ENCODE measurements at regions not wholly inside any gene's neighbourhood (a gene's known extent, or its start where the extent isn't known, plus 50 kb on each side); places are given as distances from the start of the nearest gene placed in this dataset.

- Histone ChIP-seq H3K9me3 (no peaks in the 10 kb centered on the region), H3K36me3 (no peaks in the 10 kb centered on the region), H3K4me3 (no peak overlapping the region), H3K4me1 (no peaks in the 10 kb centered on the region), H3K27ac (peak overlapping the region; percentile 76 to 85), H3K27me3 (no peaks in the 10 kb centered on the region)
- TF ChIP-seq CTCF (IDR thresholded peaks at IDR 0.05) (no peak), POLR2A (IDR thresholded peaks at IDR 0.05) (no peak), POLR2AphosphoS5 (IDR thresholded peaks at IDR 0.05) (no peak)
- intact Hi-C loops (cut with DNase I; ENCODE audit: low total_unique reads) = no loop called here
- DNase-seq (ENCODE audit: low spot score in 2 of 2) = no peak
Observed at GRCh38 chr5:148913985-148914431, 87.6 kb downstream of the ADRB2 start.

GRCh38 chr5:148915224-148915817, 88.9 kb downstream of the ADRB2 start:
- H3K4me1 ChIP-seq = no peaks in the 10 kb centered on the region
- TF ChIP-seq POLR2A (IDR thresholded peaks at IDR 0.05) (no peak), CTCF (IDR thresholded peaks at IDR 0.05) (no peak), POLR2AphosphoS5 (IDR thresholded peaks at IDR 0.05) (no peak)
- DNase-seq (ENCODE audit: low spot score in 2 of 2) = no peak
- no peaks in the 10 kb centered on the region for H3K36me3 ChIP-seq
- no peaks in the 10 kb centered on the region for H3K27me3 ChIP-seq
- no peak overlapping the region for H3K4me3 ChIP-seq
- intact Hi-C loops (cut with DNase I; ENCODE audit: low total_unique reads) = no loop called here
- no peaks in the 10 kb centered on the region for H3K9me3 ChIP-seq
- peak overlapping the region; percentile 34 to 76 for H3K27ac ChIP-seq

GRCh38 chr5:148920646-148921288, 94.4 kb downstream of the ADRB2 start:
- Histone ChIP-seq H3K4me3 (no peak overlapping the region), H3K27ac (no peak overlapping the region), H3K9me3 (no peaks in the 10 kb centered on the region), H3K36me3 (no peaks in the 10 kb centered on the region), H3K4me1 (no peaks in the 10 kb centered on the region), H3K27me3 (no peaks in the 10 kb centered on the region)
- TF ChIP-seq POLR2AphosphoS5 (IDR thresholded peaks at IDR 0.05) (no peak), CTCF (IDR thresholded peaks at IDR 0.05) (no peak), POLR2A (IDR thresholded peaks at IDR 0.05) (no peak)
- no peak for DNase-seq (ENCODE audit: low spot score in 2 of 2)
- intact Hi-C loops (cut with DNase I; ENCODE audit: low total_unique reads) = no loop called here

DNA sequence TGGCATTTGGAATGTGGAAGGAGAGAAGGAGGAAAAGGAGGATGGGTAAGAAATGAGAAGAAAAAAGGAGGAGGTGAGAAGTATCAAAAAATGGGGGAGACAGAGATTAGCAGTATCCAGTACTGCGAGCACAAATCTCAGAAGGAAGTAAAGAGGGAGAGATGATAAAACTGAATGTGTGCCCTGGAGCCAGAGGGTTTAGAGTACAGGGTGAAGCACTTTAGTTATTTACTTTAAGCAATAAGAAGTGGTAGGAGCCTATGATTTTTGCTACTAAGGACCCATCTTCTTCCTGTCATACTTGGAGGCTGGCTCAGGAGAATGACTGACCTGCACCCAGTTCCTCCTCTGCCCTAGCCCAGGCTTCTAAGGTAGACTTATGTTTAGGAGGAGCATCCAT, 94.9 kb downstream of the ADRB2 start:
- Histone ChIP-seq H3K9me3 (no peaks in the 10 kb centered on the region), H3K27me3 (no peaks in the 10 kb centered on the region), H3K27ac (no peak overlapping the region), H3K4me1 (no peaks in the 10 kb centered on the region), H3K4me3 (no peak overlapping the region), H3K36me3 (no peaks in the 10 kb centered on the region)
- no peak for DNase-seq (ENCODE audit: low spot score in 2 of 2)
- TF ChIP-seq POLR2AphosphoS5 (IDR thresholded peaks at IDR 0.05) (no peak), CTCF (IDR thresholded peaks at IDR 0.05) (no peak), POLR2A (IDR thresholded peaks at IDR 0.05) (no peak)
- intact Hi-C loops (cut with DNase I; ENCODE audit: low total_unique reads) = no loop called here

DNA sequence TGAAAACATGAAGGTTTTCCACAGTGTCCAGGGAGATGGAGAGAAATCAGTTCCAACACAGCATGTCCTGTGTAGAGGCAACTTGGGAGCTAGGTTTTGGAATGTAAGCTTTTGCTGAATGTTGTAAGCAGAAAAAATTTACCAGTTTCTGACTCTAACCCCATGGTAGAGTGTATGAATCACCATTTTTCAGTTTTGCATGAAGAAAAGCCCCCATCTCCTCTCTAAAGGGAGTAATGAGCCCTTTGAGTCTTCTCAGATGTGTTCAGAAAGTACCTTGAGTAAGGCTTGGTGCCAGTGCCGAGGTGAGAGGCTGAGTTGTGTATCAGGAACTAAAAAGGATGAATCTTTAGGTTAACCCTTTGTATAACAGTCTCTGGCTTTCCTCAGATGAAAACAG, 96.2 kb downstream of the ADRB2 start:
- DNase-seq (ENCODE audit: low spot score in 2 of 2) = no peak
- TF ChIP-seq POLR2AphosphoS5 (IDR thresholded peaks at IDR 0.05) (no peak), POLR2A (IDR thresholded peaks at IDR 0.05) (no peak), CTCF (IDR thresholded peaks at IDR 0.05) (no peak)
- Histone ChIP-seq H3K27ac (no peak overlapping the region), H3K4me3 (no peak overlapping the region), H3K9me3 (no peaks in the 10 kb centered on the region), H3K36me3 (no peaks in the 10 kb centered on the region), H3K27me3 (no peaks in the 10 kb centered on the region), H3K4me1 (no peaks in the 10 kb centered on the region)
- intact Hi-C loops (cut with DNase I; ENCODE audit: low total_unique reads) = no loop called here
